A172 (cell line): ENCODE measurements at regions not wholly inside any gene's neighbourhood (a gene's known extent, or its start where the extent isn't known, plus 50 kb on each side); places are given as distances from the start of the nearest gene placed in this dataset.

Experiments
- DNase-seq: peaks from one replicate; pipeline ENCODE4 v3.0.0-alpha.2; 2015; ENCODE audit warnings: low spot score

GRCh38 chr2:149747456-149747855 lies 159.9 kb upstream of the MMADHC start:
- DNase-seq: peak; percentile 58

- no peak for DNase-seq
Measured at GRCh38 chr2:149745396-149746230, 158.0 kb upstream of the MMADHC start.

DNA sequence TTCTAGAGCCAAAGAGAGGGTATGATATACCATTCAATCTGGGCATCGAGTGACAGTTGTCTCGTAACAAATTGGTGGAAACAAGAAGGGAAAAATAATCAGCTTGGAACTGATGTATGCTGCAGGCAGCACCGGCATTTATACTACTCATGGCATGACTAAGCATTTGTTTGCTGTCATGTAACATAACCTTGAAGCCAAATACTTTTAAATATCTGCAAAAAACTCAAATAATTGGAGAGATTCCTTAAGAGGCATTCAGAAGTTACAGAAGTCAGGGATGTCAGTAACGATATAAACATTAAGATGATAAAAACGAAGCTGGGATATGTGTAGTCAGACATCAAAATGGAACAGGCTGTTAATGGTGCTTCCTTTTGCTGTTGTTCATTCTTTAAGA lies 157.3 kb upstream of the MMADHC start:
- DNase-seq: peak; percentile 62

DNA sequence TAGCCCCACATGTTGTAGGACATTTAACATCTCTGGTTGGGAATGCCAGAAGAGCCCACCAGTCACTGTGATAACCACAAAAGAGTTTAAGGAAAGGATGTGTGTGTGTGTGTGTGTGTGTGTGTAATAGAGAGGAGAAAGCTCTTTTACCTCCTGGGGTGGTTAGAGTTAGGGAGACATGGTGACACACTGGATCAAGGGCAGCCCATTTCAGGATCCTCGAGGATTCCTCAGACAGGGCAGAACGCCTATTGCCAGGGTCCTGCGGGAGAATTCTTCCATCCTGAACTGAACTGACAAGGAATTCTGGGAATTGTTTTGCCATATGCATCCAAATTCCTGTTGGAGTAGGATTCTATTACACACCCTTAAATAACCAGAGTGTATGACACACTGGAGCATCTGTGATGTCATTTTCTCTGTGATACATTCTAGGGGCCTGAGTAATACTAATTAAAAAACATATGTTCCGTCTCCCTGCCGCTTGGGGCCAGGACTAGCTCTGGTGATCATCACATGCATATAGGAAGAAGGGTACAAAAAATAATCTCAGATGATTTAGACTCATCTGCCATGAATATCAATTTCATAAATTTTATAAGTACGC lies 156.4 kb upstream of the MMADHC start:
- DNase-seq: peak; percentile 96

GRCh38 chr2:149741646-149742045 lies 154.1 kb upstream of the MMADHC start:
- peak; percentile 98 for DNase-seq

GRCh38 chr2:149740490-149740889 lies 152.9 kb upstream of the MMADHC start:
- DNase-seq: no peak

GRCh38 chr2:149739883-149740265 lies 152.3 kb upstream of the MMADHC start:
- DNase-seq: peak; percentile 52

GRCh38 chr2:149739171-149739882 lies 151.8 kb upstream of the MMADHC start:
- DNase-seq: peak; percentile 72

- no peak for DNase-seq
Measured at GRCh38 chr2:149738767-149739166, 151.2 kb upstream of the MMADHC start.

DNA sequence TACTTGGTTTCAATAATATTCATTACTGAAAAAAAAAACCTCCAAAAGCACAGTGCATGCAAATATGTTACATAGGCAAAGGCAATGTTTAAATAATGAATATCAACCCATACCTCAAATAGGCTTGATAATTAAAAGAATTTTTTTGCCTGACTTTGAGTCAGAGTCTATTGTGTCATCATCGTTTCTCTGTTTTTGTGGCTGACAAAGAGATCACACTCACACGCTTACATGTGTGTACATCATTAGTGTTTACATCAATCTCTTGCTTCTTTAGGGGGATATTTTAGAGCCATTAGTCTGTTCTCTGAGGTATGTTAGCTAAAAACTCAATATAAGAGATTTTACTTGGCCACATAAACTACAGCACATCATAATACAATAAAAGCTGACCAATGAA lies 150.3 kb upstream of the MMADHC start:
- no peak for DNase-seq

GRCh38 chr2:149735237-149735958 lies 147.8 kb upstream of the MMADHC start:
- DNase-seq: peak; percentile 25

DNA sequence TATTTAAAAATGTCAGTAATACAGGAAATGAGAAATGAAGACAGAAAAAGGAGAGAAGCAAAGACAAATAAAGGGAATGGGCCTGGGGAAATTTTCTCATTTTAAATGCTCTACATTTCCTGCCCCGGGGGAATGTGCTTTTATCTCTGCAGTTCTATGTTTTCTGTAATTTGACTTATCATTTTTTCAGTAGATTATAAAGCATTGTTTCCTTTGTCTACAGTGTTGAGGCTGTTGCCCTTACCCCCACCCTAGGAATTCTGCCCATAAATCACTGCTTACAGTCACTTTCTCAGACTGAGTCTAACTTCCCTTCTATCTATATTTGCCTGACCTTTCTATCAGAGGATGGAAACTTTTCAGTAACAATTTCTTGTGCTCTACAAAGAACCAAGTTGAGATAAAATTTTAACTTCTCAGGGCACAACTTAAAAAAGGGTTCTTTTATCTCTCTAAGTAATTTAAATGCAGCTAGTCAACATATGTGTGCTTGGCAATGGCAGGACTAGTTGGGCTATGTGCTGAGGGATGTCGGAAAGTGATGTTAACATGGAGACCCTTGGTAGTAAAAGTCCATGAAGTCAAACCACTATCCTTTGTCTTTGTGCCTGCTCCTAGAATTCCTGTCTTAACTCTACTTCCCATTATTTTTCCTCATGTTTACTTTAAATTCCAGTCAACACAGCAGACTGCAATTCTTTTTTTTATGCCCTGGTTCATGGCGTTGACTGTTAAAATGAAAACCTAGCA lies 146.5 kb upstream of the MMADHC start:
- DNase-seq: peak; percentile 95

- no peak for DNase-seq
Measured at GRCh38 chr2:149732730-149733290, 145.2 kb upstream of the MMADHC start.

DNA sequence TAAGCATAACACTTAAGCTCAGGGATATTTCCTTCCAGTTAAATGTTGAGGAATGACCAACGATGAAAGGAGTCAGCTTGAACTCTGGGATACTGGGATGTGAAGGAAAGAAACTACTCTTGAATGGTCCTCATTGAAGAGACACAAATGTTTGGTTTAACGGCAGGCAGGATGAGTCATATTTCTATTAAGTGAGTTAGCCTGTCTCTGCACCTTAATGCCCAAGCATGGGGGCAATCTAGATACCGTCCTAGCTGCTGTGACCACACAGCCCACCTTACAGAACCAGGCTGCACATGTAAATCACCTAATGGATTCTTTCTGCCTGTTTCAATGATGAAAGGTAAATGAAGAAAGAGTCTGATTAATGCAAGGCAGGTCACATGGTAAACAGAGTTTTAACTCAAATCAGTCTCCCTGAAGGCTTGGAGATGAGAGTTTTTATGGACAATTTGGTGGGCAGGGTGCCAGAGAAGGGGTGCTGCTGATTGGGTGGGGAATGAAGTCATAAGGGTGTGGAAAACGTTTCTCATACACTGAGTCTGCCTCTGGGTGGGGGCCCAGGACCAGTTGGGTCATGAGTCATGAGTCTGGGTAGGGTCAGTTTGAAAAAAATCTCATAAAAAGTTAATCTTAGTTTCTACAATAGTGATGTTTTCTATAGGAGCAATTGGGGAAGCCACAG lies 144.6 kb upstream of the MMADHC start:
- peak; percentile 95 for DNase-seq

DNA sequence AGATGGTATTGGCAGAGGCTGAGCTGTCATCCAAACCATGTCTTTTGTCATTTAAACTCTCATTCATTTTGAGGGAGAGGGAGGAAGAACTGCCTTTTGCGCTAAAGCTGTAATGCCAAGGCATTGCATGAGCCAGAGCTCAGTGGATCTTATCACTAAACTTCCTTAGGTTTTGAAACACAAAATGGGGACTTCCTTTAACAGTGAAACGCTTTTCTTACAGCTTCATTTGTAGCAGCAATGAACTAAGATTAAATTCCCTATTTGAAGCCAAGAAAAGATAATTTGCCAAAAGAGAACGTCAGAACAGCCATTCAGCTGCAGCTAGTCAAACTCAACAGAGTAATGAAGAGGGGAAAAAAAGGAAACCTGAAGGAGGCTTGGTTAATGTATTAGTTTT lies 143.5 kb upstream of the MMADHC start:
- no peak for DNase-seq

DNA sequence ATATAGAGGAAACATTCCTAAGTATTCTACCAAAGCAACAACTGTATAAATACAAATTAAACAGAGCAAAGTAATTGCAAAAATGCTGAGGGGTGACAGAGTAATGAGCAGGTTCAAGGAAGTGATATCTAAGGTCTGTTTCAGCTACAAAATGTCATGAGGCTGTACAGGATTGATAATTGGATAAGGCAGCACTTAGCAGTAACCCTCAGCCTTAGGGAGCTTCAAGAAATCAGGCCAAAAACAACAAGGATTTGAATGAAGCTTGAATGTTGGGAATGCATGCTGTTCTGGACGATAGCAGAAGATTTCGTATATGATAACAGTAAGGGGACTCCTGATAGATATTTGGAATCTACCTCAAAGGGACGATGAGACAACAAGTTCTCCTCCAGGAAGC lies 142.0 kb upstream of the MMADHC start:
- no peak for DNase-seq

GRCh38 chr2:149727927-149728326 lies 140.4 kb upstream of the MMADHC start:
- DNase-seq: no peak

DNA sequence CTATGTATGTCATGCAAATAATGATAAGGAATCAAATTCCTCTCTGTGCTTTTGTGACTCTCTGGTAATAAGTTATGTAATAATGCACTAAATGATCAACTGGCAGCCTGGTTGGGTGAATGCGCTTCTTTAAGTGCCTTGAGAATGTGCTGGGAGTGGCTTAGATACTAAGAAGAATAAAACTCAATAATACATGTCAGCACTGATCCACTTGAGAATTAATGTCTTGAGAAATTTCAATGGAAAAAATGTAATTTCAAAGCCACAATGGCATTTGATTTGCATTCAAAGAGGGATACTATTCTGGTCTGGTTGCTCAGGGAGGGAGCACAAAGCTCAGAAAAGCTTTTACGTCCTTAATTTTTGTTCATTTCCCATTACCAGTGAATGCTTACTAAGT lies 137.7 kb upstream of the MMADHC start:
- DNase-seq: no peak

DNA sequence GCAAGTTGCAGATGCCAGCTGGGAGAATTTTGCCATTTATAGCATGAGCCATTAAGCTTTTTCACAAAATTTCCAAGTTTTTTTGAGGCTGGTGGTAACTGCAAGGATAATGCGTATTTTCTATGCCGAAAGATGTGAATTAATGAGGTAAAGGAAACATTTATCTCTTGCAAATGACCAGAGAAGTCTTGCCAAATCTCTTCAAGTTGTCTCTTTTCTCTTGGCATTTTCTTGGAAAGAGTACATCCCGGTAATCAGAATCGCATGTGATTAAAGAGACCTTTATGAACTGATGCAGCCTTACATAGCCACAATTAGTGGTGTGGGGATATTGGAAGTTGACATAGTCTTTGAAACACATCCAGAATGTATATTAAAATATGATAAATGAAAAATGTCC lies 136.5 kb upstream of the MMADHC start:
- DNase-seq: no peak

DNA sequence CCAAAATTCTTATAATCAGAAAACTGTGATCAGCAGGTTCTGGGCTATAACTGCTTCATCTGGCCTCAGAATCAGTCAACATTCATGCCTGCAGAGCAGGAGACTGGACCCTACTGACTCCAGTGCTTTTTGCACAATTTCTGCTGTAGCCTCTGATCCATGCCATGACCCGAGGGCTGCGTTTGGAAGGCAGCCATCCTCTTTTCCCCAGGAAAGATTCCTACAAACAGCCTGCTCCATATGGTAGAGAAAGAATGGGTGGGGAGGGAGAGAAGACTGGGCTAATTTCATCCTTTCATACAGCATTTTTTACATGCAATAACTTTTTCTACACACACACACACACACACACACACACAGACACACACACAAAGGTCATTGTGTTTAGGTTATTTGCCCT lies 133.0 kb upstream of the MMADHC start:
- no peak for DNase-seq

- DNase-seq: no peak
Measured at GRCh38 chr2:149719695-149720094, 132.1 kb upstream of the MMADHC start.
